Activated CD8-positive, alpha-beta memory T cell treated with anti-CD3 and anti-CD28 coated beads for 1 hour (primary cell): ENCODE measurements at regions not wholly inside any gene's neighbourhood (a gene's known extent, or its start where the extent isn't known, plus 50 kb on each side); places are given as distances from the start of the nearest gene placed in this dataset.
"Not testable (repeated sequence)": the region's sequence is repeated elsewhere in the genome, so short reads cannot be mapped to it uniquely, and the experiment has no call there.

Experiments used
- DNase-seq, 2 donors: peaks; one replicate each; pipeline ENCODE4 v3.0.0-alpha.2; 2020; ENCODE audit warnings: low read depth in 1 of 2; ENCODE audit errors: extremely low read depth in 1 of 2

GRCh38 chr5:109630093-109630492, 59.6 kb upstream of the MAN2A1 start:
- DNase-seq: no peak

DNA sequence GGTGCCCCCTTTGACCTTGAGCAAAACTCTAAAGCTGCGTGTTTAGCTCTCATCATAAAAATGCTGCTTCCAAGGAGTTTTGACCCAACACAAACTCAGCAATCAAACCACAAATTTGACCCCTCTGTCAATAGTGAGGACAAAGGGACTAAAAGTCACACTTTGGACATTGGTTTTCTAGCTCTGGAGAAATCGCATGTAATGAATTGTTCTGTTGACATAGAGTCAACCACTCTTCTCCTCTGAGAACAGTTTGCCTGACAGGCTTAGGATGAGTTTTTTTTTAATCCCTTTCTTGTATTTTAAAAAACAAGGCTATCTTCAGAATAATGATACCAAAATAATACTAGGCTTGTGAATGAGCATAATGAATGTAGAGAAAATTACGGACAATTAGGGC, 61.1 kb upstream of the MAN2A1 start:
- no peak for DNase-seq

DNA sequence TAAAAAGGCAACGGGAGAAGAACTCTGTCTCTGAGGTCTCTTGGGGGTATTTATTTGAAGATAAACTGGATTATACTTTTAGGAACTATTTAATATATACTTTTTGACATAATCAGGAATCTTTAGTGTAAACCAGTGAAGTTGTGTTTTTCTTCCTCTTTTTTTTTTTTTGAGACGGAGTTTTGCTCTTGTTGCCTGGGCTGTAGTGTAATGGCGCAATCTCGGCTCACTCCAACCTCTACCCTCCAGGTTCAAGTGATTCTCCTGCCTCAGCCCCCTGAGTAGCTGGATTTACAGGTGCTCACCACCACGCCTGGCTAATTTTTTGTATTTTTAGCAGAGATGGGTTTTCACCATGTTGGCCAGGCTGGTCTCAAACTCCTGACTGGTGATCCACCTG, 68.5 kb upstream of the MAN2A1 start:
- DNase-seq: not testable (repeated sequence)

GRCh38 chr5:109620651-109621050, 69.1 kb upstream of the MAN2A1 start:
- DNase-seq: no peak

- no peak for DNase-seq
Measured at GRCh38 chr5:109619606-109620005, 70.1 kb upstream of the MAN2A1 start.

DNA sequence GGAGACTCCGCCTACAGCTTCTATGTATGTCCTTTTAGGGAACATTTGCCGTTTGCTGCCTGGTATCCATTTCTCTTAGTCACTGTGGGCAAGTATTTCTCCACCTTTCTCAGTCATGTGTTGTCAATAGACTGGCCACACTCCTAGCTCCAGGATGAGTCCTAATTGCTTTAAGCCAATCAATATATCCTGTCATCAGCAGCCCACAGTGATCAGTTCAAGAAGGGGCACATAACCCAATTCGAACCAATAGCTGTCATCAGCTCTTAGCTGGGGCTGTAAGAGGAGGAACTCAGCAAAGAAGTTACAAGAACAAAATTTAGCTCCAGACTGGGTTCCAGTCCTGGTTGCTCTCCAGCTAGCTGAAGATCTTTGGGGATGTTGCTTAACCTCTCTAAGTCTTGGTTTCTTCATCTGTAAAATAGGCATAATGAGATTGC, 70.7 kb upstream of the MAN2A1 start:
- DNase-seq: no peak

DNA sequence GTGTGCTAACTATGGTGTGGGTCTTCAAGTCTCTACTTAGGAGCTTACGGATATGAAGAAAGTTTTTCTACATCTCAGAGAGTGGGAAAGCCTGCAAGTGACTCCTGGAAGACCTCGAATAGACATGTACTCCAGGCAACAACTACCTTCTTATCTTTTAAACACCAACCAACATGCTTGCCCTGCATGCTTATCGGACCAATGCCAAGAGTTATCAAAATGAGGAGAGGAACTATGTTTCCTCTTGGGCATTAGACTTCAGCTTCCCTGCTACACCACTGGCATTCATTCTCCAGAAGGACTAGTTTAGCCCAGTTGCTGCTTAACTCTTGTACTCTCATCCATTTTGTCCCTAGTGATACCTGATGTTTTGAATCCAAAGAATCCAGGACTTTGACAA, 74.7 kb upstream of the MAN2A1 start:
- DNase-seq: no peak

- DNase-seq: no peak
Measured at GRCh38 chr5:109614301-109614700, 75.4 kb upstream of the MAN2A1 start.

- DNase-seq: no peak
Measured at GRCh38 chr5:109612278-109612905, 77.3 kb upstream of the MAN2A1 start.

DNA sequence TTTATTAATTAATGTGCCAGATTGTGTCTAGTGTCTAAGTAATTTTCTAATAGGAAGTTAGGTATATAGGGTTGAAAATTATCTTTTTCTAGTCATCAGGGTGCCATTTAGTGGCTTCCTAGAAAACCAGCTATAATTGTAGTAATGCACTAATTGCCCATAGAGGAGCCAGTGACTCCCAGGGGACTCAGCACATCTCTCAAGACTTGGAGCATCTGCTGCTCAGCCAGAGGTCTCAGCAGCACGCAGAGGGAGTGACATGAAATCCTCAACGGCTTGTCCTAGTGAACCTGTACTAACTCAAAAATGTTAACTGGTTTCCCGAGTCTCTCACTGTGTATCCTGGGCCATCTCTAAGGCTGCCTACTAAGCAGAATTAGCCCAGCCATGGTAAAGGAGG, 78.2 kb upstream of the MAN2A1 start:
- DNase-seq: no peak

DNA sequence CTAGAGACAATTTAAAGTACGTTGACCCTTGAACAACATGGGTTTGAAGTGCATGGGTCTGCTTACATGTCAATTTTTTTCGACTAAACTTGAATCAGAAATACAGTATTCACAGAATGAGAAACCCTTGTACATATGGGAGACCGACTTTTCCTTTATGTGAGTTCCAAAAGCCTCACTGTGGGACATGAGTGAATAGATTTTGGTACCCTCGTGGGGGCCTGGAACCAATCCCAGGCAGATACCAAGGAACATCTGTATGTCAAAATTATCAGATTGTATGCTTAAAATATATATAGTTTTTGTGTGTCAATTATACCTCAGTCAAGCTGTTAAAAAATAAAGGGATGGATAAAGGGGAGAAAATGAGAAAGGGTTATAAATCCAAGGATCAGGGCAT, 78.7 kb upstream of the MAN2A1 start:
- no peak for DNase-seq

- no peak for DNase-seq
Measured at GRCh38 chr5:109610581-109610980, 79.1 kb upstream of the MAN2A1 start.

GRCh38 chr5:109605207-109605730, 84.5 kb upstream of the MAN2A1 start:
- no peak for DNase-seq

- DNase-seq: no peak
Measured at GRCh38 chr5:109604758-109605157, 85.0 kb upstream of the MAN2A1 start.

- DNase-seq: no peak
Measured at GRCh38 chr5:109601736-109602135, 88.0 kb upstream of the MAN2A1 start.

- no peak for DNase-seq
Measured at GRCh38 chr5:109597893-109598292, 91.8 kb upstream of the MAN2A1 start.

GRCh38 chr5:109594217-109594616, 95.5 kb upstream of the MAN2A1 start:
- no peak for DNase-seq

DNA sequence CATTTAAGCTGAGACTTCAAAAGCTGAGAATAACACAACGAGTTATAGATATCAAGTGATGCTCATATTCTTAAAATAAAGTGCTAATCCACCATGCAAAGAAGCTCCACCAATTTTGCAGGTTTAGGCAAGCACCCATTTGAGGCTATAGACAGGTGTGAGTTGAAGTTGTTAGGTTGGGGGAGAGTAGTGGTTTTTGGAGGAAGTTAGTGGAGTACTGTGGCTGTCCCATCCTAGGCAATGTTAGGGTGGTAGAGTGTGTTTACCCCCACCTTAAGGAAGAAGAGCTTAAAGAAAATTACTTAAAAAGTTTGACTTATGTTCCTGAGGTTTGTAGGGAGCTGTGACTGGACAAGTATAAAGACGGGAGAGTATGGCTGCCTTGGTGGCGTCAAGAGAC, 98.9 kb upstream of the MAN2A1 start:
- no peak for DNase-seq

DNA sequence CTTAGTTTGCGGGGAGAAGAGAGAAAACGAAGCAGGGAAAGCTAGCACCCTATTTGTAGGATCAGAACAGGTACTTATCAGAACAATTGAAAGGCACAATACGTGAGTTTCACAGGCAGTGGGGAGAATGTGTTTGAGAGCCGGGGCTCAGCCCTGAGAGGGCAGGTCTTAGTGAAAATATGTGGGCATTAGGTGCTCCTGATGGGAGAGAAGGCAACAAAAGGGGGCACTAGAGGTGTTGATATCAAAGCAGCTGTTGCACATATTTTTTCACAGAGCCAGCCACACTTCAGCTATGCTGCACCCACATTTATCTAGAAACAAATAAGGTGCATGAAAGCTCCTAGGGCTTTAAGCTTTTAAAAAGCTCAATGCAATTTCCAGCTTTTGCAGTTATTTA, 99.7 kb upstream of the MAN2A1 start:
- no peak for DNase-seq

DNA sequence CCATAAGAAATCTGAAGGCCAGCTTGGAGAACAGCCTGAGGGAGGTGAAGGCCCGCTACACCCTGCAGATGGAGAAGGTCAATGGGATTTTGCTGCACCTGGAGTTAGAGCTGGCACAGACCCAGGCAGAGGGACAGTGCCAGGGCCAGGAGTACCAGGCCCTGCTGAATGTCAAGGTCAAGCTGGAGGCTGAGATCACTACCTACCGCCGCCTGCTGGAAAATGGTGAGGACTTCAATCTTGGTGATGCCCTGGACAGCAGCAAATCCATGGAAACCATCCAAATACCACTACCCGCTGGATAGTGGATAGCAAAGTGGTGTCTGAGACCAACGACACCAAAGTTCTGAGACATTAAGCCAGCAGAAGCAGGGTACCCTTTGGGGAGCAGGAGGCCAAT, 100.5 kb upstream of the MAN2A1 start:
- no peak for DNase-seq

GRCh38 chr5:109588281-109589035, 101.3 kb upstream of the MAN2A1 start:
- DNase-seq: no peak

DNA sequence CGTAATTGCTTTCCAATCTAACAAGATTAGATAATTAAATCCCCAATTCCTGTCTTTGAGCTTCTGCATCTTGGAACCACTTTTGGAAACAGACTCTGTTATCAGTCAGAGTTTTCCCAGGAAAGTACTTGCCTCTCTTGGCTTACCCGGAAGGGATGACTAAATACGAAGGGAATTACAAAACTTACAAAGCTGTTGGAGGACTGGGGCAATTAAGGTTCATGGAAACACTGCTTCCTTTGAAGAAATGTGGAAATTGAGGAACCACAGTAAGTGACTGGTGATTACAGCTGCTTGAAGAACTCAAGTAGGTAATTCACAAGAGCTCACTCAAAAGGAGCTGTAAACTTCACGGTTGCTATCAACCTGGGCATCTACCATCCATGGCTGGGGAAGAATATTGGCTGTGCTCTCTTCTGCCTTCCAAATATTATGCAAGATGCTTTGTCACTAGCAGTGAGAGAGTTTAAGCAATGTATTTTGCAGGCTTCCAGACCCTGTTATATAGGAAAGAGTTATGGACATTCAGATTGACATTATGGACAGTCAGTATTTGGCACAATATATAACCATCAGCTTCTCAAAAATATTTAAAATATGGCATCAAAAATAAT, 104.6 kb upstream of the MAN2A1 start:
- no peak for DNase-seq
